ENCODE measurements at regions not wholly inside any gene's neighbourhood (a gene's known extent, or its start where the extent isn't known, plus 50 kb on each side); places are given as distances from the start of the nearest gene placed in this dataset.

- no peak for ATAC-seq (ENCODE audit: low read depth)
- no peak overlapping the region for H3K27ac ChIP-seq (ENCODE audit: poor library complexity, severe bottlenecking)
- H3K9me3 ChIP-seq (ENCODE audit: severe bottlenecking) = no peaks in the 10 kb centered on the region
- H3K36me3 ChIP-seq (ENCODE audit: low read depth) = no peaks in the 10 kb centered on the region
- DNase-seq (ENCODE audit: low spot score) = no peak
- TF ChIP-seq CTCF (IDR thresholded peaks at IDR 0.05; ENCODE audit: poor library complexity, severe bottlenecking) = no peak
- no peaks in the 10 kb centered on the region for H3K4me1 ChIP-seq (ENCODE audit: insufficient read depth, poor library complexity, severe bottlenecking)
- no peak overlapping the region for H3K4me3 ChIP-seq (ENCODE audit: severe bottlenecking)
- H3K27me3 ChIP-seq (ENCODE audit: insufficient read depth, poor library complexity, severe bottlenecking) = no peaks in the 10 kb centered on the region
These were observed 60.9 kb upstream of the ETS2 start for GRCh38 chr21:38744861-38745260.

- no peak overlapping the region for H3K27ac ChIP-seq (ENCODE audit: poor library complexity, severe bottlenecking)
- no peaks in the 10 kb centered on the region for H3K27me3 ChIP-seq (ENCODE audit: insufficient read depth, poor library complexity, severe bottlenecking)
- no peak for TF ChIP-seq CTCF (IDR thresholded peaks at IDR 0.05; ENCODE audit: poor library complexity, severe bottlenecking)
- H3K4me3 ChIP-seq (ENCODE audit: severe bottlenecking) = no peak overlapping the region
- ATAC-seq (ENCODE audit: low read depth) (no peak), DNase-seq (ENCODE audit: low spot score) (no peak)
- H3K9me3 ChIP-seq (ENCODE audit: severe bottlenecking) = no peaks in the 10 kb centered on the region
- H3K36me3 ChIP-seq (ENCODE audit: low read depth) = no peaks in the 10 kb centered on the region
- peaks cover under 1% of the 10 kb centered on the region for H3K4me1 ChIP-seq (ENCODE audit: insufficient read depth, poor library complexity, severe bottlenecking)
These were observed 57.9 kb upstream of the ETS2 start for GRCh38 chr21:38747810-38748209.

- ATAC-seq (ENCODE audit: low read depth) = no peak
These were observed 54.2 kb upstream of the ETS2 start for GRCh38 chr21:38751379-38752050.

GRCh38 chr21:38752051-38752505 is 53.7 kb upstream of the ETS2 start:
- DNase-seq (ENCODE audit: low spot score) (no peak), ATAC-seq (ENCODE audit: low read depth) (no peak)
- no peak overlapping the region for H3K4me3 ChIP-seq (ENCODE audit: severe bottlenecking)
- no peaks in the 10 kb centered on the region for H3K9me3 ChIP-seq (ENCODE audit: severe bottlenecking)
- H3K27me3 ChIP-seq (ENCODE audit: insufficient read depth, poor library complexity, severe bottlenecking) = no peaks in the 10 kb centered on the region
- H3K27ac ChIP-seq (ENCODE audit: poor library complexity, severe bottlenecking) = peak overlapping the region; percentile 86
- peaks cover 40% of the 10 kb centered on the region for H3K4me1 ChIP-seq (ENCODE audit: insufficient read depth, poor library complexity, severe bottlenecking)
- no peak for TF ChIP-seq CTCF (IDR thresholded peaks at IDR 0.05; ENCODE audit: poor library complexity, severe bottlenecking)
- no peaks in the 10 kb centered on the region for H3K36me3 ChIP-seq (ENCODE audit: low read depth)

More at GRCh38 chr21:38751379-38752050, 54.2 kb upstream of the ETS2 start:
- Histone ChIP-seq H3K27ac (ENCODE audit: poor library complexity, severe bottlenecking) (no peak overlapping the region), H3K27me3 (ENCODE audit: insufficient read depth, poor library complexity, severe bottlenecking) (no peaks in the 10 kb centered on the region), H3K4me3 (ENCODE audit: severe bottlenecking) (no peak overlapping the region), H3K4me1 (ENCODE audit: insufficient read depth, poor library complexity, severe bottlenecking) (peaks cover 34% of the 10 kb centered on the region), H3K9me3 (ENCODE audit: severe bottlenecking) (no peaks in the 10 kb centered on the region), H3K36me3 (ENCODE audit: low read depth) (no peaks in the 10 kb centered on the region)
- DNase-seq (ENCODE audit: low spot score) = no peak
- TF ChIP-seq CTCF (IDR thresholded peaks at IDR 0.05; ENCODE audit: poor library complexity, severe bottlenecking) = no peak

- H3K4me3 ChIP-seq (ENCODE audit: severe bottlenecking) = no peak overlapping the region
- H3K4me1 ChIP-seq (ENCODE audit: insufficient read depth, poor library complexity, severe bottlenecking) = peaks cover 43% of the 10 kb centered on the region
- DNase-seq (ENCODE audit: low spot score) (no peak), ATAC-seq (ENCODE audit: low read depth) (no peak)
- no peaks in the 10 kb centered on the region for H3K36me3 ChIP-seq (ENCODE audit: low read depth)
- H3K27me3 ChIP-seq (ENCODE audit: insufficient read depth, poor library complexity, severe bottlenecking) = no peaks in the 10 kb centered on the region
- H3K9me3 ChIP-seq (ENCODE audit: severe bottlenecking) = no peaks in the 10 kb centered on the region
- no peak for TF ChIP-seq CTCF (IDR thresholded peaks at IDR 0.05; ENCODE audit: poor library complexity, severe bottlenecking)
- H3K27ac ChIP-seq (ENCODE audit: poor library complexity, severe bottlenecking) = peak overlapping the region; percentile 86
These were observed 52.6 kb upstream of the ETS2 start for GRCh38 chr21:38753114-38753513.
